HEK293 (cell line): ENCODE measurements at regions not wholly inside any gene's neighbourhood (a gene's known extent, or its start where the extent isn't known, plus 50 kb on each side); places are given as distances from the start of the nearest gene placed in this dataset.

ENCODE experiments used
- CTCF ChIA-PET: fragments of 350-600 bp; formaldehyde crosslinking; extraction: SDS; loops from one replicate; lab custom pipeline; 2021; ENCODE audit warnings: antibody characterized with exemption; lab: Yijun Ruan, JAX
- POLR2A ChIA-PET: fragments of 300-600 bp; formaldehyde crosslinking; extraction: SDS; loops from one replicate; lab custom pipeline; 2020; ENCODE audit warnings: antibody characterized with exemption, inconsistent platforms; lab: Yijun Ruan, JAX
- H3K27ac ChIP-seq: fragments of 200-500 bp; sonication (Bioruptor generic); 2 replicates; pipeline ENCODE4 v1.5.1; 2014; ENCODE audit warnings: low read depth, low read length, control low read depth, inconsistent platforms; ENCODE audit errors: extremely low read depth
- H3K36me3 ChIP-seq, 2 experiments: fragments of 200-500 bp in 1 of 2; sonication (Bioruptor generic) in 1 of 2; 1 replicate in 1 of 2; 2 replicates in 1 of 2; pipeline ENCODE4 v1.5.1; 2014 to 2017; ENCODE audit warnings: inconsistent platforms in 2 of 2, low read length in 2 of 2; ENCODE audit not compliant: control insufficient read depth in 2 of 2, insufficient read depth in 1 of 2
- H3K4me1 ChIP-seq: fragments of 200-500 bp; sonication (Bioruptor generic); 2 replicates; pipeline ENCODE4 v1.5.1; 2014; ENCODE audit warnings: mild to moderate bottlenecking, low read length, inconsistent platforms; ENCODE audit not compliant: control insufficient read depth, insufficient read depth
- H3K4me3 ChIP-seq: 2 replicates; pipeline ENCODE4 v1.5.1; 2011; ENCODE audit warnings: low read depth, mild to moderate bottlenecking, control low read depth, low read length, moderate library complexity
- H3K9me3 ChIP-seq: fragments of 200-500 bp; sonication (Bioruptor generic); 2 replicates; pipeline ENCODE4 v1.5.1; 2014; ENCODE audit warnings: low read depth, low read length, inconsistent platforms; ENCODE audit not compliant: control insufficient read depth, insufficient read depth
- KLF10 ChIP-seq: fragments of 450-650 bp; IDR thresholded peaks from 2 replicates; pipeline ENCODE4 v1.5.1; 2018; ENCODE audit warnings: missing biosample characterization, mild to moderate bottlenecking, missing genetic modification characterization
- KLF8 ChIP-seq: fragments of 450-650 bp; formaldehyde crosslinking; IDR thresholded peaks from 2 replicates; pipeline ENCODE4 v1.5.1; 2016; ENCODE audit warnings: missing biosample characterization, missing genetic modification characterization
- MYNN ChIP-seq: fragments of 450-650 bp; formaldehyde crosslinking; IDR thresholded peaks from 2 replicates; pipeline ENCODE4 v1.5.1; 2016; ENCODE audit warnings: missing biosample characterization, missing genetic modification characterization, borderline replicate concordance
- OVOL3 ChIP-seq: fragments of 450-650 bp; formaldehyde crosslinking; IDR thresholded peaks from 2 replicates; pipeline ENCODE4 v1.5.1; 2016; ENCODE audit warnings: missing biosample characterization, missing genetic modification characterization
- PBX3 ChIP-seq: sonication (generic); formaldehyde crosslinking; IDR thresholded peaks from 2 replicates; pipeline ENCODE4 v1.8.1; 2022; ENCODE audit warnings: mild to moderate bottlenecking, moderate library complexity, missing genetic modification reagents
- PRDM6 ChIP-seq: fragments of 450-650 bp; formaldehyde crosslinking; IDR thresholded peaks from 2 replicates; pipeline ENCODE4 v1.5.1; 2017; ENCODE audit warnings: missing biosample characterization, missing genetic modification characterization
- WT1 ChIP-seq: fragments of 450-650 bp; formaldehyde crosslinking; IDR thresholded peaks from 2 replicates; pipeline ENCODE4 v1.5.1; 2016; ENCODE audit warnings: missing biosample characterization, missing genetic modification characterization
- ZBTB7A ChIP-seq: fragments of 450-650 bp; formaldehyde crosslinking; IDR thresholded peaks from 2 replicates; pipeline ENCODE4 v1.5.1; 2016; ENCODE audit warnings: low read depth, missing biosample characterization, missing genetic modification characterization
- ZNF121 ChIP-seq: fragments of 450-650 bp; formaldehyde crosslinking; IDR thresholded peaks from 2 replicates; pipeline ENCODE4 v1.5.1; 2016; ENCODE audit warnings: missing biosample characterization, missing genetic modification characterization
- ZNF133 ChIP-seq: fragments of 450-650 bp; formaldehyde crosslinking; IDR thresholded peaks from 2 replicates; pipeline ENCODE4 v1.5.1; 2016; ENCODE audit warnings: missing biosample characterization, missing genetic modification characterization
- ZNF148 ChIP-seq: fragments of 450-650 bp; formaldehyde crosslinking; IDR thresholded peaks from 2 replicates; pipeline ENCODE4 v1.5.0; 2017; ENCODE audit warnings: missing biosample characterization, missing genetic modification characterization, borderline replicate concordance
- ZNF223 ChIP-seq: fragments of 450-650 bp; formaldehyde crosslinking; IDR thresholded peaks from 2 replicates; pipeline ENCODE4 v1.5.1; 2016; ENCODE audit warnings: missing biosample characterization, missing genetic modification characterization
- ZNF23 ChIP-seq: fragments of 450-650 bp; formaldehyde crosslinking; IDR thresholded peaks from 2 replicates; pipeline ENCODE4 v1.5.1; 2016; ENCODE audit warnings: missing biosample characterization, missing genetic modification characterization, borderline replicate concordance
- ZNF302 ChIP-seq: fragments of 450-650 bp; formaldehyde crosslinking; IDR thresholded peaks from 2 replicates; pipeline ENCODE4 v1.5.1; 2016; ENCODE audit warnings: missing biosample characterization, missing genetic modification characterization, low read depth
- ZNF423 ChIP-seq: fragments of 450-650 bp; formaldehyde crosslinking; IDR thresholded peaks from 2 replicates; pipeline ENCODE4 v1.5.1; 2016; ENCODE audit warnings: missing biosample characterization, missing genetic modification characterization
- ZNF521 ChIP-seq: fragments of 450-650 bp; formaldehyde crosslinking; IDR thresholded peaks from 2 replicates; pipeline ENCODE4 v1.5.1; 2017; ENCODE audit warnings: missing biosample characterization, mild to moderate bottlenecking, missing genetic modification characterization
- ZNF658 ChIP-seq: fragments of 450-650 bp; formaldehyde crosslinking; IDR thresholded peaks from 2 replicates; pipeline ENCODE4; 2016; ENCODE audit warnings: missing biosample characterization, missing genetic modification characterization
- ZNF792 ChIP-seq: fragments of 450-650 bp; formaldehyde crosslinking; IDR thresholded peaks from 2 replicates; pipeline ENCODE4 v1.5.1; 2016; ENCODE audit warnings: missing biosample characterization, missing genetic modification characterization
- ZNF837 ChIP-seq: fragments of 450-650 bp; formaldehyde crosslinking; IDR thresholded peaks from 2 replicates; pipeline ENCODE4 v1.5.1; 2016; ENCODE audit warnings: missing biosample characterization, missing genetic modification characterization
- TF ChIP-seq, protein P1 (sequence below): fragments of 450-650 bp; formaldehyde crosslinking; IDR thresholded peaks from 2 replicates; pipeline ENCODE4 v1.5.1; 2017; ENCODE audit warnings: missing biosample characterization, mild to moderate bottlenecking, missing genetic modification characterization, moderate library complexity
- TF ChIP-seq, protein P2 (sequence below): fragments of 450-650 bp; formaldehyde crosslinking; IDR thresholded peaks from 2 replicates; pipeline ENCODE4 v1.5.1; 2016; ENCODE audit warnings: missing biosample characterization, missing genetic modification characterization, low read depth

DNA sequence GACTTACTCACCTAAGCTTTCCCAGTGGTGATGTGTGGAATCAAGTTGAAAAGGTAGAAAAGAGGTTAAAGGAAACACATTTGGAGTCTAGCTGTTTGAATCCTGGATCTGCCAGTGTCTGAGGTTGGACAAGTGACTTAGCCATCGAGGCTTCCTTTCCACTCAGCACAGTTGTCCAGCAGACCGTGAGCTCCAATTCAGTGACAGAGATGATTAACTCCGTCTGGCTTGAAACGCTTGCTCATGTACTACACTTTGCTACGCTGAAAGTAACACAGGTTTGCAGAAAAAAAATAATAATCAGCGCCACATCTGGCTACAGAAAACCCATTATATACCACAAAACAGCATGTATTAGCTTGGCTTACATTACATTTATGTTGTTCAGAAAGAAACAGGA lies 364.9 kb upstream of the MCTP2 start:
- POLR2A ChIA-PET: no interaction called here
- no peaks in the 10 kb centered on the region for H3K4me1 ChIP-seq
- no peak for TF ChIP-seq WT1 (tag by site-specific recombination)
- no peak for TF ChIP-seq ZNF658 (tag by site-specific recombination)
- TF ChIP-seq ZNF223 (tag by site-specific recombination): no peak
- no peak for TF ChIP-seq ZNF521 (tag by site-specific recombination)
- TF ChIP-seq ZNF792 (tag by site-specific recombination): no peak
- no peak for TF ChIP-seq ZNF837 (tag by site-specific recombination)
- TF ChIP-seq, protein P1, sequence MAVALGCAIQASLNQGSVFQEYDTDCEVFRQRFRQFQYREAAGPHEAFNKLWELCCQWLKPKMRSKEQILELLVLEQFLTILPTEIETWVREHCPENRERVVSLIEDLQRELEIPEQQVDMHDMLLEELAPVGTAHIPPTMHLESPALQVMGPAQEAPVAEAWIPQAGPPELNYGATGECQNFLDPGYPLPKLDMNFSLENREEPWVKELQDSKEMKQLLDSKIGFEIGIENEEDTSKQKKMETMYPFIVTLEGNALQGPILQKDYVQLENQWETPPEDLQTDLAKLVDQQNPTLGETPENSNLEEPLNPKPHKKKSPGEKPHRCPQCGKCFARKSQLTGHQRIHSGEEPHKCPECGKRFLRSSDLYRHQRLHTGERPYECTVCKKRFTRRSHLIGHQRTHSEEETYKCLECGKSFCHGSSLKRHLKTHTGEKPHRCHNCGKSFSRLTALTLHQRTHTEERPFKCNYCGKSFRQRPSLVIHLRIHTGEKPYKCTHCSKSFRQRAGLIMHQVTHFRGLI (tag by site-specific recombination): no peak
- TF ChIP-seq ZNF423: no peak
- TF ChIP-seq ZNF148 (tag by site-specific recombination): no peak
- TF ChIP-seq ZNF121 (tag by site-specific recombination): no peak
- TF ChIP-seq ZBTB7A (tag by site-specific recombination): no peak
- no peak for TF ChIP-seq OVOL3 (tag by site-specific recombination)
- TF ChIP-seq, all 188 proteins: peak for 0
- H3K9me3 ChIP-seq: no peaks in the 10 kb centered on the region
- no peaks in the 10 kb centered on the region for H3K36me3 ChIP-seq
- CTCF ChIA-PET: interaction anchor here (1.1 to 1.6 kb wide), 2 partner anchors 10 to 109 kb away, joined by 3 read pairs; no protein-coding TSS in a partner anchor
- H3K4me3 ChIP-seq: no peak overlapping the region
- H3K27ac ChIP-seq: no peak overlapping the region

DNA sequence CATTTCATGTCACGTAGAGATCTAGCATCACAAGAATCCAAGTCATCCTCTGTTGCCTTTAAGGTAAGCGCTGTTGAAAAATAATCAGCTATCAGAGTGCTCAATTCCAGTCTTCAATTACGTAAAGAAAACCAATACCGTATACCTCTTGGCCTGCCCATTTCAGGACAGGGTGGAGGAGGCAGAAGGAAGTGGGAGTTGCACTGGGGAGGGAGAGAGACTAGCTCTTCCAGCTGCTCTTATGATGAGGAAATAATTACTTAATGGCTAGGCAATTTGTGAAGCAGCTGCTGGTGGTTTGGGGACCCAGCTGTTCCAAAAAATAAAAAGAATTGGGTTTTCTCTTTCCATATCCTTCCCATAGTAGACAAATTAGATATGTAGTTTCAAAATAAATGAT lies 365.8 kb upstream of the MCTP2 start:
- Histone ChIP-seq H3K36me3 (no peaks in the 10 kb centered on the region), H3K4me3 (no peak overlapping the region), H3K9me3 (no peaks in the 10 kb centered on the region), H3K27ac (no peak overlapping the region), H3K4me1 (no peaks in the 10 kb centered on the region)
- no peak for TF ChIP-seq PBX3 (CRISPR knock-in tag)
- no peak for TF ChIP-seq KLF10 (tag by site-specific recombination)
- TF ChIP-seq ZNF133 (tag by site-specific recombination): no peak
- no peak for TF ChIP-seq ZNF23 (tag by site-specific recombination)
- TF ChIP-seq PRDM6: no peak
- TF ChIP-seq KLF8: no peak
- no peak for TF ChIP-seq MYNN (tag by site-specific recombination)
- TF ChIP-seq ZNF302: no peak
- TF ChIP-seq, protein P2, sequence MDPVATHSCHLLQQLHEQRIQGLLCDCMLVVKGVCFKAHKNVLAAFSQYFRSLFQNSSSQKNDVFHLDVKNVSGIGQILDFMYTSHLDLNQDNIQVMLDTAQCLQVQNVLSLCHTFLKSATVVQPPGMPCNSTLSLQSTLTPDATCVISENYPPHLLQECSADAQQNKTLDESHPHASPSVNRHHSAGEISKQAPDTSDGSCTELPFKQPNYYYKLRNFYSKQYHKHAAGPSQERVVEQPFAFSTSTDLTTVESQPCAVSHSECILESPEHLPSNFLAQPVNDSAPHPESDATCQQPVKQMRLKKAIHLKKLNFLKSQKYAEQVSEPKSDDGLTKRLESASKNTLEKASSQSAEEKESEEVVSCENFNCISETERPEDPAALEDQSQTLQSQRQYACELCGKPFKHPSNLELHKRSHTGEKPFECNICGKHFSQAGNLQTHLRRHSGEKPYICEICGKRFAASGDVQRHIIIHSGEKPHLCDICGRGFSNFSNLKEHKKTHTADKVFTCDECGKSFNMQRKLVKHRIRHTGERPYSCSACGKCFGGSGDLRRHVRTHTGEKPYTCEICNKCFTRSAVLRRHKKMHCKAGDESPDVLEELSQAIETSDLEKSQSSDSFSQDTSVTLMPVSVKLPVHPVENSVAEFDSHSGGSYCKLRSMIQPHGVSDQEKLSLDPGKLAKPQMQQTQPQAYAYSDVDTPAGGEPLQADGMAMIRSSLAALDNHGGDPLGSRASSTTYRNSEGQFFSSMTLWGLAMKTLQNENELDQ (tag by site-specific recombination): no peak
- CTCF ChIA-PET: interaction anchor here (0.6 to 1.1 kb wide), 2 partner anchors 110 to 711 kb away, joined by 3 read pairs; no protein-coding TSS in a partner anchor
- POLR2A ChIA-PET: no interaction called here
